ENCODE measurements at regions not wholly inside any gene's neighbourhood (a gene's known extent, or its start where the extent isn't known, plus 50 kb on each side); places are given as distances from the start of the nearest gene placed in this dataset.

GRCh38 chr9:25954209-25954608 lies 276.0 kb upstream of the TUSC1 start:
- no peaks in the 10 kb centered on the region for H3K9me3 ChIP-seq (ENCODE audit: control insufficient read depth in 2 of 2, low read length in 2 of 2)
- no peaks in the 10 kb centered on the region for H3K36me3 ChIP-seq (ENCODE audit: control insufficient read depth in 2 of 2, insufficient read depth in 2 of 2, low read length in 2 of 2)
- H3K9ac ChIP-seq (ENCODE audit: low read length in 2 of 2): no peak overlapping the region
- H3K27ac ChIP-seq (ENCODE audit: low read length): no peak overlapping the region
- H3K27me3 ChIP-seq (ENCODE audit: control insufficient read depth in 1 of 2, insufficient read depth in 2 of 2, low read length in 2 of 2): no peaks in the 10 kb centered on the region
- no peaks in the 10 kb centered on the region for H3K4me1 ChIP-seq (ENCODE audit: control insufficient read depth, insufficient read depth, low read length)
- no peak overlapping the region for H3K4me3 ChIP-seq (ENCODE audit: low read length in 2 of 2)

DNA sequence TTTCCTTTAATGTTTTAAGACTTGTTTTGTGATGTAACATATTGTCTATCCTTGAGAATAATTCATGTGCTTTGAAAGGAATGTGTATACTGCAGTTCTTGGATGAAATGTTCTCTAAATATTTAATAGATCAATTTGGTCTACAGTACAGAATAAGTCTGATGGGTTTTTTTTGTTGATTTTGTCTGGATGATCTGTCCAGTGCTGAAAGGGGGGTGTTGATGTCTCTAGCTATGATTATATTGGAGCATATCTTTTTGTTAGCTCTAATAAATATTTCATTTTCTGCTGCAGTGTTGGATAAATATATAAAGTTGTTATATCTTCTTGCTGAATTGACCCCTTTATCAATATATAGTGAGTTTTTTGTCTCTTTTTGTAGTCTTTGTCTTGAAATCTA lies 269.9 kb upstream of the TUSC1 start:
- Histone ChIP-seq H3K27me3 (ENCODE audit: control insufficient read depth in 1 of 2, insufficient read depth in 2 of 2, low read length in 2 of 2) (no peaks in the 10 kb centered on the region), H3K4me1 (ENCODE audit: control insufficient read depth, insufficient read depth, low read length) (no peaks in the 10 kb centered on the region), H3K9ac (ENCODE audit: low read length in 2 of 2) (no peak overlapping the region), H3K36me3 (ENCODE audit: control insufficient read depth in 2 of 2, insufficient read depth in 2 of 2, low read length in 2 of 2) (no peaks in the 10 kb centered on the region), H3K4me3 (ENCODE audit: low read length in 2 of 2) (no peak overlapping the region), H3K27ac (ENCODE audit: low read length) (no peak overlapping the region), H3K9me3 (ENCODE audit: control insufficient read depth in 2 of 2, low read length in 2 of 2) (no peaks in the 10 kb centered on the region)

DNA sequence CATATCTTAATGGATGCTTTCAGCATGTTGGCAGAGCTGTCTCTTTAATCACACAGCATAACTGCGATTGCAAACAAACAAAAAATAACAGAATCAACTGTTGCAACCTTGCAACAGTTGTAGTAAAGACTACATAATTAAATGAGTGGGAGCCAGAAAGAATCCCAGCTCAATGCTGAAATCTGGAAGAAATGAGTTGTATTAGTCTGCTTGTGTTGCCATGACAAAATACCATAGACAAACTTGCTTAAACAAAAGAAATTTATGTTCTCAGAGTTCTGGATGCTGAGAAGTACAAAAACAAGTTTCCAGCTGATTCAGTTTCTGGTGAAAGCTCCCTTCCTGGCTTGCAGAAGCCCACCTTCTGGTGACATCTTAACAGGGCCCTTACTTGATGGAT lies 260.9 kb upstream of the TUSC1 start:
- H3K27ac ChIP-seq (ENCODE audit: low read length): no peak overlapping the region
- H3K27me3 ChIP-seq (ENCODE audit: control insufficient read depth in 1 of 2, insufficient read depth in 2 of 2, low read length in 2 of 2): no peaks in the 10 kb centered on the region
- H3K9ac ChIP-seq (ENCODE audit: low read length in 2 of 2): no peak overlapping the region
- H3K4me1 ChIP-seq (ENCODE audit: control insufficient read depth, insufficient read depth, low read length): no peaks in the 10 kb centered on the region
- no peak overlapping the region for H3K4me3 ChIP-seq (ENCODE audit: low read length in 2 of 2)
- no peaks in the 10 kb centered on the region for H3K9me3 ChIP-seq (ENCODE audit: control insufficient read depth in 2 of 2, low read length in 2 of 2)
- H3K36me3 ChIP-seq (ENCODE audit: control insufficient read depth in 2 of 2, insufficient read depth in 2 of 2, low read length in 2 of 2): no peaks in the 10 kb centered on the region

GRCh38 chr9:25936031-25936430 lies 257.8 kb upstream of the TUSC1 start:
- Histone ChIP-seq H3K9me3 (ENCODE audit: control insufficient read depth in 2 of 2, low read length in 2 of 2) (no peaks in the 10 kb centered on the region), H3K4me1 (ENCODE audit: control insufficient read depth, insufficient read depth, low read length) (no peaks in the 10 kb centered on the region), H3K4me3 (ENCODE audit: low read length in 2 of 2) (no peak overlapping the region), H3K36me3 (ENCODE audit: control insufficient read depth in 2 of 2, insufficient read depth in 2 of 2, low read length in 2 of 2) (no peaks in the 10 kb centered on the region), H3K27me3 (ENCODE audit: control insufficient read depth in 1 of 2, insufficient read depth in 2 of 2, low read length in 2 of 2) (no peaks in the 10 kb centered on the region), H3K9ac (ENCODE audit: low read length in 2 of 2) (no peak overlapping the region), H3K27ac (ENCODE audit: low read length) (no peak overlapping the region)

DNA sequence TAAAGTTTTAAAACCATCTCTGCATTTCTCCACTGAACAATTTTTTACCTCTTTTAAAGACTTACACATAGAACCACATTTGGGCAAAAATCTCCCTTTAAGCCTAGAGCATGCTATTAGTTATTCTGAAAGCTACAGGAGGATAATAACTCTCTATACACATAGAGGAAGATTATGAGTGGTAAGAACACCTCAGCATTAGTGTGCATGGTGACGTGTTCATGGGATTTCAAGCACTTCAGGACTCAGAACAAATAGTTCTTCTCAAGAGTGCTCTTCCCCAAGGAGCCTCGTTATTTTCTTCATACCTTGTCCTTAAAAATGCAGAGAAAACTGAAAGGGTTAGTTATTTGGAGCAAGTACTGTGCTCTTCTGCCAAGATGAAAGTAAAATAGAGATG lies 256.9 kb upstream of the TUSC1 start:
- Histone ChIP-seq H3K9ac (ENCODE audit: low read length in 2 of 2) (no peak overlapping the region), H3K4me3 (ENCODE audit: low read length in 2 of 2) (no peak overlapping the region), H3K9me3 (ENCODE audit: control insufficient read depth in 2 of 2, low read length in 2 of 2) (no peaks in the 10 kb centered on the region), H3K27ac (ENCODE audit: low read length) (no peak overlapping the region), H3K36me3 (ENCODE audit: control insufficient read depth in 2 of 2, insufficient read depth in 2 of 2, low read length in 2 of 2) (no peaks in the 10 kb centered on the region), H3K27me3 (ENCODE audit: control insufficient read depth in 1 of 2, insufficient read depth in 2 of 2, low read length in 2 of 2) (no peaks in the 10 kb centered on the region), H3K4me1 (ENCODE audit: control insufficient read depth, insufficient read depth, low read length) (no peaks in the 10 kb centered on the region)

- Histone ChIP-seq H3K4me1 (ENCODE audit: control insufficient read depth, insufficient read depth, low read length) (no peaks in the 10 kb centered on the region), H3K27me3 (ENCODE audit: control insufficient read depth in 1 of 2, insufficient read depth in 2 of 2, low read length in 2 of 2) (no peaks in the 10 kb centered on the region), H3K27ac (ENCODE audit: low read length) (no peak overlapping the region), H3K9me3 (ENCODE audit: control insufficient read depth in 2 of 2, low read length in 2 of 2) (peaks cover 0 to 2% of the 10 kb centered on the region in 2 donors), H3K9ac (ENCODE audit: low read length in 2 of 2) (no peak overlapping the region), H3K4me3 (ENCODE audit: low read length in 2 of 2) (no peak overlapping the region), H3K36me3 (ENCODE audit: control insufficient read depth in 2 of 2, insufficient read depth in 2 of 2, low read length in 2 of 2) (no peaks in the 10 kb centered on the region)
Measured at GRCh38 chr9:25918761-25919160, 240.5 kb upstream of the TUSC1 start.

GRCh38 chr9:25917731-25918362 lies 239.6 kb upstream of the TUSC1 start:
- H3K36me3 ChIP-seq (ENCODE audit: control insufficient read depth in 2 of 2, insufficient read depth in 2 of 2, low read length in 2 of 2): no peaks in the 10 kb centered on the region
- H3K4me1 ChIP-seq (ENCODE audit: control insufficient read depth, insufficient read depth, low read length): no peaks in the 10 kb centered on the region
- no peak overlapping the region for H3K9ac ChIP-seq (ENCODE audit: low read length in 2 of 2)
- H3K4me3 ChIP-seq (ENCODE audit: low read length in 2 of 2): no peak overlapping the region
- no peaks in the 10 kb centered on the region for H3K27me3 ChIP-seq (ENCODE audit: control insufficient read depth in 1 of 2, insufficient read depth in 2 of 2, low read length in 2 of 2)
- peaks cover 0 to 2% of the 10 kb centered on the region in 2 donors for H3K9me3 ChIP-seq (ENCODE audit: control insufficient read depth in 2 of 2, low read length in 2 of 2)
- H3K27ac ChIP-seq (ENCODE audit: low read length): no peak overlapping the region

DNA sequence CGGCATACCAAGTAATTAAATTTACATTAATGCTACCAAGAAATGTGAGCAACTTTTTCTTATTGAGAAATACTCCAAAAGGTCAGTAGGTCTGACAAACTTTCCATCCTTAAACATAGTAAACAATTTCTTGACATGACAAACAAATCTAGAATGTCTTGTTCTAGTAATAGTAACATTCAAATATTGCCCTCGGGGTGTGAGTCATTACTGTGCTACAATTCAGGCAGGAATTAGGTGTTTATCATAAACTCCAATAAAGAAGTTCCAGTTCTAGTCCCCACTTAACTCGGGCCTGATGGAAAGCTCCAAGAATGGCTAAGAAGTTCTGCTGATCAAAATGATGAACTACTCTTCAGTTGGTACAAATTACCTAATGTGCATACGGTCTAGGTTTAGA lies 235.6 kb upstream of the TUSC1 start:
- H3K4me1 ChIP-seq (ENCODE audit: control insufficient read depth, insufficient read depth, low read length): no peaks in the 10 kb centered on the region
- H3K27ac ChIP-seq (ENCODE audit: low read length): no peak overlapping the region
- H3K9ac ChIP-seq (ENCODE audit: low read length in 2 of 2): no peak overlapping the region
- H3K27me3 ChIP-seq (ENCODE audit: control insufficient read depth in 1 of 2, insufficient read depth in 2 of 2, low read length in 2 of 2): no peaks in the 10 kb centered on the region
- H3K36me3 ChIP-seq (ENCODE audit: control insufficient read depth in 2 of 2, insufficient read depth in 2 of 2, low read length in 2 of 2): no peaks in the 10 kb centered on the region
- H3K4me3 ChIP-seq (ENCODE audit: low read length in 2 of 2): no peak overlapping the region
- H3K9me3 ChIP-seq (ENCODE audit: control insufficient read depth in 2 of 2, low read length in 2 of 2): no peaks in the 10 kb centered on the region

GRCh38 chr9:25904701-25905100 lies 226.5 kb upstream of the TUSC1 start:
- no peak overlapping the region for H3K4me3 ChIP-seq (ENCODE audit: low read length in 2 of 2)
- H3K9ac ChIP-seq (ENCODE audit: low read length in 2 of 2): no peak overlapping the region
- H3K27ac ChIP-seq (ENCODE audit: low read length): no peak overlapping the region
- H3K4me1 ChIP-seq (ENCODE audit: control insufficient read depth, insufficient read depth, low read length): no peaks in the 10 kb centered on the region
- no peaks in the 10 kb centered on the region for H3K27me3 ChIP-seq (ENCODE audit: control insufficient read depth in 1 of 2, insufficient read depth in 2 of 2, low read length in 2 of 2)
- H3K9me3 ChIP-seq (ENCODE audit: control insufficient read depth in 2 of 2, low read length in 2 of 2): no peaks in the 10 kb centered on the region
- no peaks in the 10 kb centered on the region for H3K36me3 ChIP-seq (ENCODE audit: control insufficient read depth in 2 of 2, insufficient read depth in 2 of 2, low read length in 2 of 2)

DNA sequence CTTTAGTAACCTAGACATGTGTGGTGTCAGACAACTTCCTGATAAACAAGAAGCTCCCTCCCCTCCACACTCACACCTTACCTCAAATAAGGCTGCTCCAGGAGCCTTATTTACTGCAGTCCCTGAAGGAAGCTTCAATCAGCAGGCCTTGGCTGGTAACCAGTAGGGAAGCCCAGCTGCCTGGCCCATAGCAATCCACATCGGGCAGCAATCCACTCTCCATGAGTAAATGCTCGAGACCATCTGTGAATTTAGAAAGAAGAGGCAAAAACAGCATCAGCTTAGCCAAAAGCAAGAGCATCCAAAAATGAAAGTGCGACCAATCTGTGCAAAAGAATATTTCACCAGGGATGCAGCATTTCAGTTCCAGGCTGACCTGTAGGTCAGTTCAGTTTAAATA lies 213.3 kb upstream of the TUSC1 start:
- Histone ChIP-seq H3K9me3 (ENCODE audit: control insufficient read depth in 2 of 2, low read length in 2 of 2) (peaks cover 0 to 3% of the 10 kb centered on the region in 2 donors), H3K4me1 (ENCODE audit: control insufficient read depth, insufficient read depth, low read length) (no peaks in the 10 kb centered on the region), H3K27me3 (ENCODE audit: control insufficient read depth in 1 of 2, insufficient read depth in 2 of 2, low read length in 2 of 2) (no peaks in the 10 kb centered on the region), H3K27ac (ENCODE audit: low read length) (no peak overlapping the region), H3K4me3 (ENCODE audit: low read length in 2 of 2) (no peak overlapping the region), H3K36me3 (ENCODE audit: control insufficient read depth in 2 of 2, insufficient read depth in 2 of 2, low read length in 2 of 2) (no peaks in the 10 kb centered on the region), H3K9ac (ENCODE audit: low read length in 2 of 2) (no peak overlapping the region)

GRCh38 chr9:25889661-25890060 lies 211.4 kb upstream of the TUSC1 start:
- Histone ChIP-seq H3K36me3 (ENCODE audit: control insufficient read depth in 2 of 2, insufficient read depth in 2 of 2, low read length in 2 of 2) (no peaks in the 10 kb centered on the region), H3K27me3 (ENCODE audit: control insufficient read depth in 1 of 2, insufficient read depth in 2 of 2, low read length in 2 of 2) (no peaks in the 10 kb centered on the region), H3K9ac (ENCODE audit: low read length in 2 of 2) (no peak overlapping the region), H3K9me3 (ENCODE audit: control insufficient read depth in 2 of 2, low read length in 2 of 2) (peaks cover 0 to 3% of the 10 kb centered on the region in 2 donors), H3K4me3 (ENCODE audit: low read length in 2 of 2) (no peak overlapping the region), H3K4me1 (ENCODE audit: control insufficient read depth, insufficient read depth, low read length) (no peaks in the 10 kb centered on the region), H3K27ac (ENCODE audit: low read length) (no peak overlapping the region)
